Tibial artery (tissue), 4 donors: ENCODE measurements at regions not wholly inside any gene's neighbourhood (a gene's known extent, or its start where the extent isn't known, plus 50 kb on each side); places are given as distances from the start of the nearest gene placed in this dataset.
"Not testable (repeated sequence)": the region's sequence is repeated elsewhere in the genome, so short reads cannot be mapped to it uniquely, and the experiment has no call there.

Experiments used
- DNase-seq, 2 donors: peaks; one replicate each; pipeline ENCODE4 v3.0.0-alpha.2; 2019
- H3K27ac ChIP-seq, 2 donors: fragments of 200-600 bp; sonication (generic) in 1 of 2; 1 replicate in 1 of 2; 2 replicates in 1 of 2; pipeline ENCODE4 v1.5.1; 2018 to 2019; ENCODE audit warnings: mild to moderate bottlenecking in 1 of 2
- H3K27me3 ChIP-seq, 2 donors: fragments of 200-600 bp; sonication (generic) in 1 of 2; one replicate each; pipeline versions ENCODE4 v1.5.1 to v1.6.0; 2016 to 2019
- H3K36me3 ChIP-seq, 3 donors: fragments of 200-600 bp; sonication (generic) in 2 of 3; one replicate each; pipeline ENCODE4 v1.5.1; 2016 to 2019; ENCODE audit warnings: mild to moderate bottlenecking in 2 of 3
- H3K4me1 ChIP-seq, 4 donors: fragments of 200-600 bp; sonication (generic) in 2 of 4; 1 replicate in 3 of 4; 2 replicates in 1 of 4; pipeline ENCODE4 v1.5.1; 2016 to 2019
- H3K4me3 ChIP-seq, 2 donors: fragments of 200-600 bp; sonication (generic) in 1 of 2; 1 replicate in 1 of 2; 2 replicates in 1 of 2; pipeline ENCODE4 v1.5.1; 2018 to 2019; ENCODE audit warnings: mild to moderate bottlenecking in 2 of 2
- H3K9me3 ChIP-seq, 3 donors: fragments of 200-600 bp; sonication (generic) in 1 of 3; one replicate each; pipeline ENCODE4 v1.5.1; 2016 to 2019
- intact Hi-C: fragments of 100-400 bp; cut with DNase I; formaldehyde crosslinking; loops from one replicate; pipeline ENCODE4 v1.15.0; 2023; ENCODE audit warnings: low total_unique reads
- TF ChIP-seq, protein P1 (sequence below), 2 experiments: fragments of 200-600 bp in 1 of 2; fragments of 450-650 bp in 1 of 2; IDR thresholded peaks; one replicate each; pipeline ENCODE4 v1.5.1; 2017 to 2019; ENCODE audit warnings: antibody characterized with exemption in 2 of 2, mild to moderate bottlenecking in 1 of 2, moderate library complexity in 1 of 2

- DNase-seq, result no peak
- H3K9me3 ChIP-seq, result peaks cover 0 to 4% (median 0%) of the 10 kb centered on the region in 3 donors
- H3K36me3 ChIP-seq, result no peaks in the 10 kb centered on the region
- intact Hi-C loops, result no loop called here
- no peaks in the 10 kb centered on the region for H3K27me3 ChIP-seq
- H3K4me1 ChIP-seq, result peaks cover 0 to 14% (median 0%) of the 10 kb centered on the region in 4 donors
- no peak overlapping the region for H3K4me3 ChIP-seq
- TF ChIP-seq, protein P1, sequence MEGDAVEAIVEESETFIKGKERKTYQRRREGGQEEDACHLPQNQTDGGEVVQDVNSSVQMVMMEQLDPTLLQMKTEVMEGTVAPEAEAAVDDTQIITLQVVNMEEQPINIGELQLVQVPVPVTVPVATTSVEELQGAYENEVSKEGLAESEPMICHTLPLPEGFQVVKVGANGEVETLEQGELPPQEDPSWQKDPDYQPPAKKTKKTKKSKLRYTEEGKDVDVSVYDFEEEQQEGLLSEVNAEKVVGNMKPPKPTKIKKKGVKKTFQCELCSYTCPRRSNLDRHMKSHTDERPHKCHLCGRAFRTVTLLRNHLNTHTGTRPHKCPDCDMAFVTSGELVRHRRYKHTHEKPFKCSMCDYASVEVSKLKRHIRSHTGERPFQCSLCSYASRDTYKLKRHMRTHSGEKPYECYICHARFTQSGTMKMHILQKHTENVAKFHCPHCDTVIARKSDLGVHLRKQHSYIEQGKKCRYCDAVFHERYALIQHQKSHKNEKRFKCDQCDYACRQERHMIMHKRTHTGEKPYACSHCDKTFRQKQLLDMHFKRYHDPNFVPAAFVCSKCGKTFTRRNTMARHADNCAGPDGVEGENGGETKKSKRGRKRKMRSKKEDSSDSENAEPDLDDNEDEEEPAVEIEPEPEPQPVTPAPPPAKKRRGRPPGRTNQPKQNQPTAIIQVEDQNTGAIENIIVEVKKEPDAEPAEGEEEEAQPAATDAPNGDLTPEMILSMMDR (IDR thresholded peaks at IDR 0.05), result no peak
- H3K27ac ChIP-seq, result no peak overlapping the region
These were observed 141.6 kb upstream of the ZNF608 start for GRCh38 chr5:124888050-124888506.

DNA sequence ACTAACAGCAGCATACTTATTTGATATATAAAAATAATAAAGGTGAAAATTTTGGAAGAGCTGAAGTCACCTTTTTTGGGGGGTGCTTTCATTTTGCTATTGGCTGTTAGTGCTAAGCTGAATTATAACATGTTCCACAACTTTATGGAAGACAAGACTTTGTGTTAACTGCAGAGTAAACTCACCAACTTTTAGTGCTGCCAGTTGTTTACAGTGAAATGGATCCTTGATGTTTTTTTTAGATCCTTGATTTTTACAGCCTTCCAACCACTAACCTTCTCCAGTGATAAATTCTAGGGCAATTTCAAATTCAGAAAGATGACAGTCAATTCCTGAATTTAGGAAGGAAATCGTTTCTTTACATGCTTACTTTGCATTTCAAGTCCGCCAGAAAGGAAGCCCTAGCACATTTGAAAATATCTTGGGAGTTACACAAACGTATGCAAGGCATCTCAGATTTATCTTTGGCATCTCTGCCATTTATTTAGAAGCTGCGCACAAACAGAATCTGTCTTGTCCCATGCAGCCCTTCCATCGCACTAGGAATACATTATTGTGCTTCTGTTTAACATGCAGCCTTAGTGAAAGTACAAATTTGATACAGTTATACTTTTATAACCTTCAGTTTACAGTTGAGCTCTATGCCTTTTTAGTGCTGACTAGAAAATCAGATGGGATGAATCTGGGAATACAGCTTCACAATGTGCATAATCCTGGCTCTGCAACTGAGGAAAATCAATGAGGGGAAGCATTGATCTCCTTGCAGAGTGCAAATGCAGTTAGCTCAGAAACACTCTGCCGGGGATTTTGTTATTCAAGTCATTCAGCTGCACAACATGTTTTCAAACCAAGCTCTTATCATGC, 142.4 kb upstream of the ZNF608 start:
- no peak overlapping the region for H3K4me3 ChIP-seq
- H3K27me3 ChIP-seq, result no peaks in the 10 kb centered on the region
- peaks cover 0 to 14% (median 0%) of the 10 kb centered on the region in 4 donors for H3K4me1 ChIP-seq
- DNase-seq, result no peak
- no peaks in the 10 kb centered on the region for H3K36me3 ChIP-seq
- intact Hi-C loops, result no loop called here
- TF ChIP-seq, protein P1 (IDR thresholded peaks at IDR 0.05), result no peak
- H3K9me3 ChIP-seq, result peaks cover 0 to 4% (median 0%) of the 10 kb centered on the region in 3 donors
- H3K27ac ChIP-seq, result no peak overlapping the region

DNA sequence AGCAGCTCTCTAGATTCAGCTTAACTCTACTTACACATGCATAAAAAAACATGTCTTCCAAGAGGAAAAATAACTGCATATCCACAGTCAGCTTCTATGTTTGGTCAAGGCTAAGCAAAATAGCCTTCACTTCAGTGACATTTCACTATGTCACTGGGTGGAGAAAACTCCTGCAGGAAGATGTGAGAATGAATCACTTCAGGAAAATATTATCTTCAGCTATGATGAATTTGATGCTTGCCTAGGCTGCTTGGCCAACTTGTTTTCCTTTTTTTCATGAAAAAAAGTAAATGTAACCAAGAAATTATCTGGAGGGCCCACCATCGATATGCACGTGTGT, 143.0 kb upstream of the ZNF608 start:
- TF ChIP-seq, protein P1 (IDR thresholded peaks at IDR 0.05), result no peak
- no peak overlapping the region for H3K4me3 ChIP-seq
- no peak for DNase-seq

DNA sequence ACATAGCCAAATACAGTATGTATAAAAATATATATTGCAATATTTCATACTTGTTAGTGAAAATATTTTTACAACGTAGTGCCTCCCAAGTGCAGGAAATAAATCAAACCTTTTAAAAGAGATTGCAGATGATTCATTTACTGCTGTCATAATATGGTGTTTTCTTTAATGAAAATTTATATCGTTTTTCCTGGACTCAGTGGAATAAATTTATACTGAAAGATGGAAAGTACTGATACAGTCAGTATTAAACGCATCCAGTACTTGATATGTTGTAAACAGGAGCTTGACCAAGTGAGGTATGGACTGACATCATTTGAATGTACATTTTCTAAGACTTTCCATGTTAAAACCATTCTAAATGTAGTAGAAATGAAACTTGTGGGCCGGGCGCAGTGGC, 143.4 kb upstream of the ZNF608 start:
- H3K9me3 ChIP-seq, result peaks cover 0 to 4% (median 0%) of the 10 kb centered on the region in 3 donors

More for the DNA sequence above, 143.0 kb upstream of the ZNF608 start:
- Histone ChIP-seq H3K9me3 (peaks cover 0 to 4% (median 0%) of the 10 kb centered on the region in 3 donors), H3K36me3 (no peaks in the 10 kb centered on the region), H3K27me3 (no peaks in the 10 kb centered on the region), H3K27ac (no peak overlapping the region), H3K4me1 (peaks cover 0 to 14% (median 0%) of the 10 kb centered on the region in 4 donors)
- intact Hi-C loops, result no loop called here

GRCh38 chr5:124890442-124890841, 144.0 kb upstream of the ZNF608 start:
- H3K4me3 ChIP-seq, H3K27me3 ChIP-seq, DNase-seq, intact Hi-C loops, H3K27ac ChIP-seq, H3K36me3 ChIP-seq, H3K9me3 ChIP-seq: not testable (repeated sequence)
- H3K4me1 ChIP-seq, result peaks cover 0 to 14% (median 0%) of the 10 kb centered on the region in 4 donors

More for the DNA sequence above, 143.4 kb upstream of the ZNF608 start:
- no peak for DNase-seq
- intact Hi-C loops, result no loop called here
- TF ChIP-seq, protein P1 (IDR thresholded peaks at IDR 0.05), result no peak
- Histone ChIP-seq H3K4me1 (peaks cover 0 to 14% (median 0%) of the 10 kb centered on the region in 4 donors), H3K36me3 (no peaks in the 10 kb centered on the region), H3K27ac (no peak overlapping the region), H3K27me3 (no peaks in the 10 kb centered on the region), H3K4me3 (no peak overlapping the region)

- Histone ChIP-seq H3K27ac (no peak overlapping the region), H3K27me3 (no peaks in the 10 kb centered on the region), H3K4me3 (no peak overlapping the region), H3K4me1 (peaks cover 0 to 14% (median 0%) of the 10 kb centered on the region in 4 donors), H3K36me3 (no peaks in the 10 kb centered on the region), H3K9me3 (no peaks in the 10 kb centered on the region)
- DNase-seq, result no peak
- intact Hi-C loops, result no loop called here
- TF ChIP-seq, protein P1 (IDR thresholded peaks at IDR 0.05), result no peak
These were observed 144.7 kb upstream of the ZNF608 start for GRCh38 chr5:124891179-124891578.
